HT1080 (cell line): ENCODE measurements at regions not wholly inside any gene's neighbourhood (a gene's known extent, or its start where the extent isn't known, plus 50 kb on each side); places are given as distances from the start of the nearest gene placed in this dataset.

Experiments
- DNase-seq: peaks from one replicate; pipeline ENCODE4 v3.0.0-alpha.2; 2015; ENCODE audit warnings: low read depth

GRCh38 chr7:123401295-123401694 is 133.1 kb downstream of the IQUB start:
- DNase-seq: no peak

GRCh38 chr7:123400196-123400595 is 134.2 kb downstream of the IQUB start:
- DNase-seq: no peak

- DNase-seq: no peak
Measured at GRCh38 chr7:123398921-123399320, 135.5 kb downstream of the IQUB start.

- DNase-seq: no peak
Measured at GRCh38 chr7:123397746-123398338, 136.6 kb downstream of the IQUB start.

- DNase-seq: no peak
Measured at GRCh38 chr7:123393623-123394022, 140.8 kb downstream of the IQUB start.

- DNase-seq: no peak
Measured at GRCh38 chr7:123372368-123372767, 162.0 kb downstream of the IQUB start.

GRCh38 chr7:123367484-123368122 is 166.8 kb downstream of the IQUB start:
- DNase-seq: peak; percentile 44

- no peak for DNase-seq
Measured at GRCh38 chr7:123367031-123367430, 167.3 kb upstream of the SLC13A1 start.

- DNase-seq: no peak
Measured at GRCh38 chr7:123366626-123367025, 166.9 kb upstream of the SLC13A1 start.

GRCh38 chr7:123360631-123361030 is 160.9 kb upstream of the SLC13A1 start:
- no peak for DNase-seq

- DNase-seq: peak; percentile 76
Measured at GRCh38 chr7:123355576-123356190, 155.9 kb upstream of the SLC13A1 start.

- peak; percentile 52 for DNase-seq
Measured at GRCh38 chr7:123352973-123353372, 153.2 kb upstream of the SLC13A1 start.

- DNase-seq: no peak
Measured at GRCh38 chr7:123351516-123352505, 152.0 kb upstream of the SLC13A1 start.

- no peak for DNase-seq
Measured at GRCh38 chr7:123351027-123351426, 151.3 kb upstream of the SLC13A1 start.

GRCh38 chr7:123348690-123349089 is 148.9 kb upstream of the SLC13A1 start:
- no peak for DNase-seq

- no peak for DNase-seq
Measured at GRCh38 chr7:123346766-123347165, 147.0 kb upstream of the SLC13A1 start.

- DNase-seq: no peak
Measured at GRCh38 chr7:123343611-123344010, 143.8 kb upstream of the SLC13A1 start.

GRCh38 chr7:123341102-123341501 is 141.3 kb upstream of the SLC13A1 start:
- no peak for DNase-seq

- no peak for DNase-seq
Measured at GRCh38 chr7:123338688-123339087, 138.9 kb upstream of the SLC13A1 start.

GRCh38 chr7:123329988-123330643 is 130.3 kb upstream of the SLC13A1 start:
- no peak for DNase-seq

GRCh38 chr7:123327661-123328060 is 127.9 kb upstream of the SLC13A1 start:
- DNase-seq: peak; percentile 9
